SK-N-SH (cell line): ENCODE measurements at regions not wholly inside any gene's neighbourhood (a gene's known extent, or its start where the extent isn't known, plus 50 kb on each side); places are given as distances from the start of the nearest gene placed in this dataset.

Experiments
- CTCF ChIA-PET: fragments of 300-600, 350-600 bp; formaldehyde crosslinking; extraction: SDS; loops from one replicate; lab custom pipeline; 2021; lab: Yijun Ruan, JAX
- POLR2A ChIA-PET: fragments of 350-600 bp; sonication (Branson Sonifier 250); formaldehyde crosslinking; extraction: SDS; loops from one replicate; lab custom pipeline; 2020; ENCODE audit warnings: antibody characterized with exemption, inconsistent platforms; lab: Yijun Ruan, JAX
- DNase-seq: peaks from one replicate; pipeline ENCODE4 v3.0.0; 2012
- H2AFZ ChIP-seq: fragments of 200-600 bp; sonication (generic); 2 replicates; pipeline ENCODE4 v1.8.1; 2016; ENCODE audit warnings: antibody characterized with exemption, mild to moderate bottlenecking, low read depth
- H3F3A ChIP-seq: fragments of 200-600 bp; sonication (generic); replicated peaks from 2 replicates; pipeline ENCODE3; 2016; ENCODE audit warnings: antibody characterized with exemption, mild to moderate bottlenecking; ENCODE audit not compliant: insufficient read depth
- H3K27ac ChIP-seq, 2 experiments: fragments of 200-500 bp in 1 of 2; fragments of 200-600 bp in 1 of 2; sonication (Bioruptor generic) in 1 of 2; sonication (generic), shearing (Covaris generic) in 1 of 2; 2 replicates each; pipeline versions ENCODE4 v1.5.1 to v1.6.1; 2014 to 2016; ENCODE audit warnings: low read depth in 2 of 2, inconsistent platforms in 1 of 2, low read length in 1 of 2, mild to moderate bottlenecking in 1 of 2, mixed read lengths in 1 of 2
- H3K27me3 ChIP-seq: fragments of 200-600 bp; sonication (generic), shearing (Covaris generic); 2 replicates; pipeline ENCODE4 v1.6.1; 2016; ENCODE audit warnings: mixed run types; ENCODE audit not compliant: insufficient read depth
- H3K36me3 ChIP-seq, 2 experiments: fragments of 200-500 bp in 1 of 2; fragments of 200-600 bp in 1 of 2; sonication (Bioruptor generic) in 1 of 2; sonication (generic) in 1 of 2; replicated peaks in 1 of 2; 2 replicates each; pipeline versions ENCODE3 to v1.5.1; 2014 to 2016; ENCODE audit warnings: low read length in 1 of 2, mild to moderate bottlenecking in 1 of 2; ENCODE audit not compliant: insufficient read depth in 2 of 2, control insufficient read depth in 1 of 2
- H3K4me1 ChIP-seq, 2 experiments: fragments of 200-500 bp in 1 of 2; fragments of 200-600 bp in 1 of 2; sonication (Bioruptor generic) in 1 of 2; sonication (generic), shearing (Covaris generic) in 1 of 2; 2 replicates each; pipeline versions ENCODE4 v1.5.1 to v1.6.1; 2014 to 2016; ENCODE audit warnings: low read depth in 1 of 2, low read length in 1 of 2, mixed run types in 1 of 2; ENCODE audit not compliant: insufficient read depth in 2 of 2, control insufficient read depth in 1 of 2
- H3K4me2 ChIP-seq: fragments of 200-600 bp; sonication (generic), shearing (Covaris generic); 2 replicates; pipeline ENCODE4 v1.6.1; 2017; ENCODE audit warnings: mixed run types
- H3K4me3 ChIP-seq, 2 experiments: fragments of 200-500 bp in 1 of 2; fragments of 200-600 bp in 1 of 2; sonication (Bioruptor generic) in 1 of 2; sonication (generic), shearing (Covaris generic) in 1 of 2; 2 replicates each; pipeline versions ENCODE4 v1.5.1 to v1.8.1; 2014 to 2016; ENCODE audit warnings: low read depth in 2 of 2, inconsistent platforms in 1 of 2, low read length in 1 of 2, mild to moderate bottlenecking in 1 of 2, mixed read lengths in 1 of 2, moderate library complexity in 1 of 2
- H3K79me2 ChIP-seq: fragments of 200-600 bp; sonication (generic); 2 replicates; pipeline ENCODE4 v1.8.1; 2017; ENCODE audit warnings: mild to moderate bottlenecking; ENCODE audit not compliant: insufficient read depth
- H3K9ac ChIP-seq: fragments of 200-600 bp; sonication (generic); 2 replicates; pipeline ENCODE4 v1.6.1; 2017; ENCODE audit warnings: mixed run types
- H3K9me2 ChIP-seq: fragments of 200-600 bp; sonication (generic); 2 replicates; pipeline ENCODE4 v1.6.1; 2017; ENCODE audit warnings: mixed run types
- H3K9me3 ChIP-seq: fragments of 200-600 bp; sonication (generic); 2 replicates; pipeline ENCODE4 v1.6.1; 2017; ENCODE audit warnings: mixed run types, mild to moderate bottlenecking, moderate library complexity
- H4K20me1 ChIP-seq: fragments of 200-600 bp; sonication (generic); 2 replicates; pipeline ENCODE4 v1.6.1; 2017; ENCODE audit warnings: mild to moderate bottlenecking, mixed run types; ENCODE audit not compliant: insufficient read depth
- EP300 ChIP-seq, 2 experiments: IDR thresholded peaks; 2 replicates each; pipeline versions ENCODE4 v1.4.0 to v1.6.1; 2012; ENCODE audit warnings: borderline replicate concordance in 1 of 2, low read depth in 1 of 2, low read length in 1 of 2
- EZH2phosphoT487 ChIP-seq: fragments of 200-600 bp; sonication (generic); IDR thresholded peaks from 2 replicates; pipeline ENCODE4 v1.6.1; 2017; ENCODE audit warnings: low read depth, mixed run types, mild to moderate bottlenecking, antibody characterized with exemption, moderate library complexity, borderline replicate concordance
- FOSL2 ChIP-seq: IDR thresholded peaks from 2 replicates; pipeline ENCODE4 v1.4.0; 2012; ENCODE audit warnings: low read depth, mild to moderate bottlenecking, moderate library complexity, borderline replicate concordance
- FOXJ3 ChIP-seq: sonication (generic); formaldehyde crosslinking; IDR thresholded peaks from 2 replicates; pipeline ENCODE4 v1.5.1; 2020; ENCODE audit warnings: mild to moderate bottlenecking, missing genetic modification reagents
- FOXM1 ChIP-seq: IDR thresholded peaks from 2 replicates; pipeline ENCODE4 v1.4.0; 2012; ENCODE audit warnings: low read depth, mild to moderate bottlenecking
- GABPA ChIP-seq: IDR thresholded peaks from 2 replicates; pipeline ENCODE4 v1.4.0; 2012; ENCODE audit warnings: low read depth, mild to moderate bottlenecking
- GATA2 ChIP-seq: sonication (generic); formaldehyde crosslinking; IDR thresholded peaks from 2 replicates; pipeline ENCODE4 v1.5.0; 2020; ENCODE audit warnings: mild to moderate bottlenecking, missing genetic modification reagents
- MEF2A ChIP-seq: IDR thresholded peaks from 2 replicates; pipeline ENCODE4 v1.4.0; 2012; ENCODE audit warnings: low read depth, borderline replicate concordance
- POLR2AphosphoS5 ChIP-seq: IDR thresholded peaks from 2 replicates; pipeline ENCODE4 v1.6.1; 2012; ENCODE audit warnings: low read depth, low read length
- RAD21 ChIP-seq: IDR thresholded peaks from 2 replicates; pipeline ENCODE4 v1.6.1; 2012; ENCODE audit warnings: mild to moderate bottlenecking, low read length
- RFX5 ChIP-seq: IDR thresholded peaks from 2 replicates; pipeline ENCODE4 v1.6.1; 2012; ENCODE audit warnings: mild to moderate bottlenecking, improper control_type of control experiment, low read length
- RXRA ChIP-seq: IDR thresholded peaks from 2 replicates; pipeline ENCODE4 v1.4.0; 2012; ENCODE audit warnings: low read depth, mild to moderate bottlenecking, borderline replicate concordance
- SMC3 ChIP-seq: IDR thresholded peaks from 2 replicates; pipeline ENCODE4 v1.6.1; 2012; ENCODE audit warnings: low read depth, low read length, improper control_type of control experiment
- TCF12 ChIP-seq: IDR thresholded peaks from 2 replicates; pipeline ENCODE4 v1.4.0; 2012
- TEAD4 ChIP-seq: IDR thresholded peaks from 2 replicates; pipeline ENCODE4 v1.4.0; 2012; ENCODE audit warnings: mild to moderate bottlenecking, borderline replicate concordance; ENCODE audit not compliant: insufficient read depth
- TF ChIP-seq, protein P1 (sequence below): IDR thresholded peaks from 2 replicates; pipeline ENCODE4 v1.4.0; 2012; ENCODE audit warnings: low read depth
- TF ChIP-seq, protein P2 (sequence below): fragments of 200-600 bp; sonication (generic); IDR thresholded peaks from 2 replicates; pipeline ENCODE4 v1.6.1; 2017; ENCODE audit warnings: antibody characterized with exemption, mild to moderate bottlenecking, moderate library complexity
- TF ChIP-seq, protein P3 (sequence below): IDR thresholded peaks from 2 replicates; pipeline ENCODE4; 2012
- TF ChIP-seq, protein P4 (sequence below): IDR thresholded peaks from 2 replicates; pipeline ENCODE4 v1.4.0; 2012; ENCODE audit warnings: low read depth, borderline replicate concordance
- TF ChIP-seq, protein P5 (sequence below): fragments of 150-350 bp; IDR thresholded peaks from 2 replicates; pipeline ENCODE4 v1.6.1; 2016; ENCODE audit warnings: mild to moderate bottlenecking, low read depth, low read length

DNA sequence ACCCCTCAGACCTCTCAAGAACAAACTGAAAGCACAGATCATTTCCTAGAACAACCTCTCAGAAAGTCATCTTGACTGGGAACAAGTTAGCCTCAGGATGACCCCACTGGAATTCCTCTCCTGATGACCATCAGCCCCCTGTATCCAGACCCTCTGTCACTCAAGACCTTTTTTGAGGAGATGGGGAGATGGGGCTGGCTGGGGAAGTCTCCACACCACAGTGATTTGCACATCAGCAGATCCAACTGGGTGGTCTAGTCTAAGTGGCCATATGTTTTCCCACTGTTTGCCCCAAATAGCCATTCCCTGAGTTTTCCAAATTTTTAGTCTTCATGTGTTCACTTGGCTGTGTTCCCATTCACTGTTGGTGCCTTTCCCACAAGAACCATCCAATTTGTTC is 452.4 kb upstream of the NPVF start:
- DNase-seq = no peak
- Histone ChIP-seq H3K79me2 (no peaks in the 10 kb centered on the region), H3K27me3 (no peaks in the 10 kb centered on the region), H3K9me2 (no peaks in the 10 kb centered on the region), H2AFZ (no peak overlapping the region), H3F3A (no peaks in the 10 kb centered on the region), H3K4me1 (peaks cover 0 to 4% of the 10 kb centered on the region in 2 experiments; a peak in 2 of 4 replicates), H3K4me2 (no peak overlapping the region)
- POLR2A ChIA-PET = no interaction called here
- TF ChIP-seq TCF12 (no peak), MEF2A (no peak), RFX5 (no peak), RXRA (no peak), FOSL2 (no peak), EP300 (IDR thresholded peaks at IDR 0.05; ENCODE audit: borderline replicate concordance in 1 of 2, low read depth in 1 of 2, low read length in 1 of 2) (no peak), FOXJ3 (no peak), SMC3 (no peak), GATA2 (CRISPR knock-in tag) (no peak), POLR2AphosphoS5 (no peak), TEAD4 (no peak), GABPA (no peak), RAD21 (no peak), EZH2phosphoT487 (no peak), FOXM1 (no peak)
- TF ChIP-seq, protein P1, sequence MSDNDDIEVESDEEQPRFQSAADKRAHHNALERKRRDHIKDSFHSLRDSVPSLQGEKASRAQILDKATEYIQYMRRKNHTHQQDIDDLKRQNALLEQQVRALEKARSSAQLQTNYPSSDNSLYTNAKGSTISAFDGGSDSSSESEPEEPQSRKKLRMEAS = no peak
- TF ChIP-seq, protein P2, sequence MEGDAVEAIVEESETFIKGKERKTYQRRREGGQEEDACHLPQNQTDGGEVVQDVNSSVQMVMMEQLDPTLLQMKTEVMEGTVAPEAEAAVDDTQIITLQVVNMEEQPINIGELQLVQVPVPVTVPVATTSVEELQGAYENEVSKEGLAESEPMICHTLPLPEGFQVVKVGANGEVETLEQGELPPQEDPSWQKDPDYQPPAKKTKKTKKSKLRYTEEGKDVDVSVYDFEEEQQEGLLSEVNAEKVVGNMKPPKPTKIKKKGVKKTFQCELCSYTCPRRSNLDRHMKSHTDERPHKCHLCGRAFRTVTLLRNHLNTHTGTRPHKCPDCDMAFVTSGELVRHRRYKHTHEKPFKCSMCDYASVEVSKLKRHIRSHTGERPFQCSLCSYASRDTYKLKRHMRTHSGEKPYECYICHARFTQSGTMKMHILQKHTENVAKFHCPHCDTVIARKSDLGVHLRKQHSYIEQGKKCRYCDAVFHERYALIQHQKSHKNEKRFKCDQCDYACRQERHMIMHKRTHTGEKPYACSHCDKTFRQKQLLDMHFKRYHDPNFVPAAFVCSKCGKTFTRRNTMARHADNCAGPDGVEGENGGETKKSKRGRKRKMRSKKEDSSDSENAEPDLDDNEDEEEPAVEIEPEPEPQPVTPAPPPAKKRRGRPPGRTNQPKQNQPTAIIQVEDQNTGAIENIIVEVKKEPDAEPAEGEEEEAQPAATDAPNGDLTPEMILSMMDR = no peak
- TF ChIP-seq, protein P3, sequence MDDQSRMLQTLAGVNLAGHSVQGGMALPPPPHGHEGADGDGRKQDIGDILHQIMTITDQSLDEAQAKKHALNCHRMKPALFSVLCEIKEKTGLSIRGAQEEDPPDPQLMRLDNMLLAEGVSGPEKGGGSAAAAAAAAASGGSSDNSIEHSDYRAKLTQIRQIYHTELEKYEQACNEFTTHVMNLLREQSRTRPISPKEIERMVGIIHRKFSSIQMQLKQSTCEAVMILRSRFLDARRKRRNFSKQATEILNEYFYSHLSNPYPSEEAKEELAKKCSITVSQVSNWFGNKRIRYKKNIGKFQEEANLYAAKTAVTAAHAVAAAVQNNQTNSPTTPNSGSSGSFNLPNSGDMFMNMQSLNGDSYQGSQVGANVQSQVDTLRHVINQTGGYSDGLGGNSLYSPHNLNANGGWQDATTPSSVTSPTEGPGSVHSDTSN = no peak
- TF ChIP-seq, protein P4, sequence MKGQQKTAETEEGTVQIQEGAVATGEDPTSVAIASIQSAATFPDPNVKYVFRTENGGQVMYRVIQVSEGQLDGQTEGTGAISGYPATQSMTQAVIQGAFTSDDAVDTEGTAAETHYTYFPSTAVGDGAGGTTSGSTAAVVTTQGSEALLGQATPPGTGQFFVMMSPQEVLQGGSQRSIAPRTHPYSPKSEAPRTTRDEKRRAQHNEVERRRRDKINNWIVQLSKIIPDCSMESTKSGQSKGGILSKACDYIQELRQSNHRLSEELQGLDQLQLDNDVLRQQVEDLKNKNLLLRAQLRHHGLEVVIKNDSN = no peak
- TF ChIP-seq, protein P5, sequence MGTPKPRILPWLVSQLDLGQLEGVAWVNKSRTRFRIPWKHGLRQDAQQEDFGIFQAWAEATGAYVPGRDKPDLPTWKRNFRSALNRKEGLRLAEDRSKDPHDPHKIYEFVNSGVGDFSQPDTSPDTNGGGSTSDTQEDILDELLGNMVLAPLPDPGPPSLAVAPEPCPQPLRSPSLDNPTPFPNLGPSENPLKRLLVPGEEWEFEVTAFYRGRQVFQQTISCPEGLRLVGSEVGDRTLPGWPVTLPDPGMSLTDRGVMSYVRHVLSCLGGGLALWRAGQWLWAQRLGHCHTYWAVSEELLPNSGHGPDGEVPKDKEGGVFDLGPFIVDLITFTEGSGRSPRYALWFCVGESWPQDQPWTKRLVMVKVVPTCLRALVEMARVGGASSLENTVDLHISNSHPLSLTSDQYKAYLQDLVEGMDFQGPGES = no peak
- TF ChIP-seq, all 33 proteins: peak for 0
- no peak overlapping the region for H3K4me3 ChIP-seq
- H4K20me1 ChIP-seq = no peaks in the 10 kb centered on the region
- H3K9ac ChIP-seq = no peak overlapping the region
- H3K27ac ChIP-seq = no peak overlapping the region
- H3K36me3 ChIP-seq = no peaks in the 10 kb centered on the region
- no peaks in the 10 kb centered on the region; the same call in 1 of the 2 replicates for H3K9me3 ChIP-seq
- CTCF ChIA-PET = interaction anchor here (0.9 kb wide), 1 partner anchor 9 kb away, joined by 3 read pairs; no protein-coding TSS in a partner anchor
